ENCODE measurements at regions not wholly inside any gene's neighbourhood (a gene's known extent, or its start where the extent isn't known, plus 50 kb on each side); places are given as distances from the start of the nearest gene placed in this dataset.

DNA sequence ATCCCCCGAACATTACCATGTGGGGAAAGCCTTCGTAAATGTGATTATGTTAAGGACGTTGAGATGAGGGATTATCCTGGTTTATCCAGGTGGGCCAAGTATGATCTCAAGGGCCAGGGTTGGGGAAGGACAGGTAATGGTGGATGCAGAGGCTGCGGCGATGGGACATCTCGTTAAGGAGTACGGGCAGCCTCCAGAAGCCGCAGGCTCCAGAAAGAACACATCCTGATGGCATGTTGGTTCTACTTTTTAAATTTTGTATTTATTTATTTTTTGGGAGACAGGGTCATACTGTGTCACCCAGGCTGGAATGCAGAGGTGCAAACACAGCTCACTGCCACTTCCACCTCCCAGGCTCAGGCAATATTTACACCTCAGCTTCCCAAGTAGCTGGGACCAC lies 86.2 kb upstream of the RAB6C start:
- CTCF ChIA-PET = no interaction called here

DNA sequence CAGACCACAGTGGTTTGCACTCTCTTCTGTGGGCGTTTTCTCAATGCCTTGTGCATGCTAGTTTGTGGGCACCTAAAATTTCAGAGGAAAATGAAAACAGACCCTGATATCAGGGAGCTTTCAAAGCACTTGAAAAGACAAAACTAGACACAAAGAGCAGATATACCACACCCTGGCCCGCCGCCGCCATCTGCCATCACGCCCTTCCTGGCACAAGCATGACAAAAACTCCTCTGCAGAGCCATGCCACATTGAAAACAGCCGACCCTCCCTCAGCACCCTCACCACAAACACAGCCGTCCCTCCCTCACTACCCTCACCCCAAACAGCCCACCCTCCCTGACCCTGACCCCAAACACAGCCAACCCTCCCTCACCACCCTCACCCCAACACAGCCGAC lies 84.8 kb upstream of the RAB6C start:
- no peaks in the 10 kb centered on the region for H3F3A ChIP-seq (replicated peaks; ENCODE audit: insufficient read depth)
- CTCF ChIA-PET = no interaction called here
- no peak overlapping the region for H3K4me3 ChIP-seq (ENCODE audit: low read depth in 2 of 2, low read length in 1 of 2)
- WGBS (ENCODE audit: low lambda C conversion rate) = 41% methylated on average over 8 of the region's 8 CpGs
- H3K9me2 ChIP-seq = no peaks in the 10 kb centered on the region
- no peak overlapping the region for H2AFZ ChIP-seq (ENCODE audit: low read depth)
- no peaks in the 10 kb centered on the region for H3K79me2 ChIP-seq (ENCODE audit: insufficient read depth)
- no peak for DNase-seq
- no peaks in the 10 kb centered on the region for H3K27me3 ChIP-seq (ENCODE audit: insufficient read depth)
- H3K4me2 ChIP-seq = no peak overlapping the region
- no peak overlapping the region for H3K27ac ChIP-seq (ENCODE audit: low read depth in 2 of 2, low read length in 1 of 2)
- H4K20me1 ChIP-seq (ENCODE audit: insufficient read depth) = no peaks in the 10 kb centered on the region
- no peaks in the 10 kb centered on the region for H3K9me3 ChIP-seq
- H3K9ac ChIP-seq = no peak overlapping the region
- no peaks in the 10 kb centered on the region for H3K36me3 ChIP-seq (replicated peaks in 1 of 2; ENCODE audit: control insufficient read depth in 1 of 2, insufficient read depth in 2 of 2, low read length in 1 of 2)
- no peaks in the 10 kb centered on the region; a peak in 1 of 4 replicates for H3K4me1 ChIP-seq (ENCODE audit: control insufficient read depth in 1 of 2, insufficient read depth in 2 of 2, low read depth in 1 of 2, low read length in 1 of 2)
- POLR2A ChIA-PET = no interaction called here
- TF ChIP-seq RFX5 (IDR thresholded peaks at IDR 0.05; ENCODE audit: low read length) (no peak), FOXM1 (IDR thresholded peaks at IDR 0.05; ENCODE audit: low read depth) (no peak), TCF12 (IDR thresholded peaks at IDR 0.05) (no peak), YY1 (IDR thresholded peaks at IDR 0.05; ENCODE audit: low read depth) (no peak), SIN3A (IDR thresholded peaks at IDR 0.05; ENCODE audit: borderline replicate concordance, low read depth, low read length) (no peak), GABPA (IDR thresholded peaks at IDR 0.05; ENCODE audit: low read depth) (no peak), MEF2A (IDR thresholded peaks at IDR 0.05; ENCODE audit: borderline replicate concordance, low read depth) (no peak)
- TF ChIP-seq, protein P1, sequence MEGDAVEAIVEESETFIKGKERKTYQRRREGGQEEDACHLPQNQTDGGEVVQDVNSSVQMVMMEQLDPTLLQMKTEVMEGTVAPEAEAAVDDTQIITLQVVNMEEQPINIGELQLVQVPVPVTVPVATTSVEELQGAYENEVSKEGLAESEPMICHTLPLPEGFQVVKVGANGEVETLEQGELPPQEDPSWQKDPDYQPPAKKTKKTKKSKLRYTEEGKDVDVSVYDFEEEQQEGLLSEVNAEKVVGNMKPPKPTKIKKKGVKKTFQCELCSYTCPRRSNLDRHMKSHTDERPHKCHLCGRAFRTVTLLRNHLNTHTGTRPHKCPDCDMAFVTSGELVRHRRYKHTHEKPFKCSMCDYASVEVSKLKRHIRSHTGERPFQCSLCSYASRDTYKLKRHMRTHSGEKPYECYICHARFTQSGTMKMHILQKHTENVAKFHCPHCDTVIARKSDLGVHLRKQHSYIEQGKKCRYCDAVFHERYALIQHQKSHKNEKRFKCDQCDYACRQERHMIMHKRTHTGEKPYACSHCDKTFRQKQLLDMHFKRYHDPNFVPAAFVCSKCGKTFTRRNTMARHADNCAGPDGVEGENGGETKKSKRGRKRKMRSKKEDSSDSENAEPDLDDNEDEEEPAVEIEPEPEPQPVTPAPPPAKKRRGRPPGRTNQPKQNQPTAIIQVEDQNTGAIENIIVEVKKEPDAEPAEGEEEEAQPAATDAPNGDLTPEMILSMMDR (IDR thresholded peaks at IDR 0.05) = no peak

More for the DNA sequence above, 86.2 kb upstream of the RAB6C start:
- Histone ChIP-seq H3K36me3 (replicated peaks in 1 of 2; ENCODE audit: control insufficient read depth in 1 of 2, insufficient read depth in 2 of 2, low read length in 1 of 2) (no peaks in the 10 kb centered on the region), H3K9me3 (no peaks in the 10 kb centered on the region), H3K79me2 (ENCODE audit: insufficient read depth) (no peaks in the 10 kb centered on the region), H3K4me3 (ENCODE audit: low read depth in 2 of 2, low read length in 1 of 2) (no peak overlapping the region), H3K9ac (no peak overlapping the region), H3K4me2 (no peak overlapping the region), H4K20me1 (ENCODE audit: insufficient read depth) (no peaks in the 10 kb centered on the region), H3K9me2 (no peaks in the 10 kb centered on the region), H3F3A (replicated peaks; ENCODE audit: insufficient read depth) (no peaks in the 10 kb centered on the region), H3K27ac (ENCODE audit: low read depth in 2 of 2, low read length in 1 of 2) (no peak overlapping the region), H3K4me1 (ENCODE audit: control insufficient read depth in 1 of 2, insufficient read depth in 2 of 2, low read depth in 1 of 2, low read length in 1 of 2) (no peaks in the 10 kb centered on the region; a peak in 1 of 4 replicates), H3K27me3 (ENCODE audit: insufficient read depth) (no peaks in the 10 kb centered on the region), H2AFZ (ENCODE audit: low read depth) (no peak overlapping the region)
- TF ChIP-seq RAD21 (IDR thresholded peaks at IDR 0.05; ENCODE audit: low read length) = no peak
- TF ChIP-seq SIN3A (IDR thresholded peaks at IDR 0.05; ENCODE audit: borderline replicate concordance, low read depth, low read length) = no peak
- TF ChIP-seq ELF1 (IDR thresholded peaks at IDR 0.05) = no peak
- TF ChIP-seq GATA2 (CRISPR knock-in tag; IDR thresholded peaks at IDR 0.05) = no peak
- no peak for TF ChIP-seq JUND (IDR thresholded peaks at IDR 0.05)
- TF ChIP-seq, protein P1 (IDR thresholded peaks at IDR 0.05) = no peak
- TF ChIP-seq, protein P2, sequence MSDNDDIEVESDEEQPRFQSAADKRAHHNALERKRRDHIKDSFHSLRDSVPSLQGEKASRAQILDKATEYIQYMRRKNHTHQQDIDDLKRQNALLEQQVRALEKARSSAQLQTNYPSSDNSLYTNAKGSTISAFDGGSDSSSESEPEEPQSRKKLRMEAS (IDR thresholded peaks at IDR 0.05; ENCODE audit: low read depth) = no peak
- TF ChIP-seq, protein P3, sequence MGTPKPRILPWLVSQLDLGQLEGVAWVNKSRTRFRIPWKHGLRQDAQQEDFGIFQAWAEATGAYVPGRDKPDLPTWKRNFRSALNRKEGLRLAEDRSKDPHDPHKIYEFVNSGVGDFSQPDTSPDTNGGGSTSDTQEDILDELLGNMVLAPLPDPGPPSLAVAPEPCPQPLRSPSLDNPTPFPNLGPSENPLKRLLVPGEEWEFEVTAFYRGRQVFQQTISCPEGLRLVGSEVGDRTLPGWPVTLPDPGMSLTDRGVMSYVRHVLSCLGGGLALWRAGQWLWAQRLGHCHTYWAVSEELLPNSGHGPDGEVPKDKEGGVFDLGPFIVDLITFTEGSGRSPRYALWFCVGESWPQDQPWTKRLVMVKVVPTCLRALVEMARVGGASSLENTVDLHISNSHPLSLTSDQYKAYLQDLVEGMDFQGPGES (IDR thresholded peaks at IDR 0.05; ENCODE audit: low read depth, low read length) = no peak
- TF ChIP-seq EP300 (IDR thresholded peaks at IDR 0.05; ENCODE audit: borderline replicate concordance in 1 of 2, low read depth in 1 of 2, low read length in 1 of 2) = no peak
- TF ChIP-seq FOXM1 (IDR thresholded peaks at IDR 0.05; ENCODE audit: low read depth) = no peak
- TF ChIP-seq, protein P4, sequence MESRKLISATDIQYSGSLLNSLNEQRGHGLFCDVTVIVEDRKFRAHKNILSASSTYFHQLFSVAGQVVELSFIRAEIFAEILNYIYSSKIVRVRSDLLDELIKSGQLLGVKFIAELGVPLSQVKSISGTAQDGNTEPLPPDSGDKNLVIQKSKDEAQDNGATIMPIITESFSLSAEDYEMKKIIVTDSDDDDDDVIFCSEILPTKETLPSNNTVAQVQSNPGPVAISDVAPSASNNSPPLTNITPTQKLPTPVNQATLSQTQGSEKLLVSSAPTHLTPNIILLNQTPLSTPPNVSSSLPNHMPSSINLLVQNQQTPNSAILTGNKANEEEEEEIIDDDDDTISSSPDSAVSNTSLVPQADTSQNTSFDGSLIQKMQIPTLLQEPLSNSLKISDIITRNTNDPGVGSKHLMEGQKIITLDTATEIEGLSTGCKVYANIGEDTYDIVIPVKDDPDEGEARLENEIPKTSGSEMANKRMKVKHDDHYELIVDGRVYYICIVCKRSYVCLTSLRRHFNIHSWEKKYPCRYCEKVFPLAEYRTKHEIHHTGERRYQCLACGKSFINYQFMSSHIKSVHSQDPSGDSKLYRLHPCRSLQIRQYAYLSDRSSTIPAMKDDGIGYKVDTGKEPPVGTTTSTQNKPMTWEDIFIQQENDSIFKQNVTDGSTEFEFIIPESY (IDR thresholded peaks at IDR 0.05; ENCODE audit: borderline replicate concordance, low read depth) = no peak
- no peak for TF ChIP-seq FOSL2 (IDR thresholded peaks at IDR 0.05; ENCODE audit: borderline replicate concordance, low read depth)
- 64% methylated on average over 8 of the region's 8 CpGs for WGBS (ENCODE audit: low lambda C conversion rate)
- POLR2A ChIA-PET = no interaction called here
- DNase-seq = no peak

All from SK-N-SH (cell line).